Mucosa of descending colon (tissue), 3 donors: ENCODE measurements at regions not wholly inside any gene's neighbourhood (a gene's known extent, or its start where the extent isn't known, plus 50 kb on each side); places are given as distances from the start of the nearest gene placed in this dataset.

Source experiments
- ATAC-seq: fragments of 200-7000 bp; cut with Tn5 transposase; one replicate; pipeline ENCODE4 v1.9.1; 2020; ENCODE audit warnings: mild to moderate bottlenecking, moderate library complexity
- DNase-seq, 3 donors: peaks; one replicate each; pipeline ENCODE4 v3.0.0-alpha.2; 2020
- H3K36me3 ChIP-seq: fragments of 200-600 bp; one replicate; pipeline ENCODE4 v1.8.0; 2021; ENCODE audit warnings: low read depth, mild to moderate bottlenecking
- H3K4me1 ChIP-seq: fragments of 200-600 bp; one replicate; pipeline ENCODE4 v1.8.0; 2021; ENCODE audit warnings: low read depth, mild to moderate bottlenecking
- H3K4me3 ChIP-seq: fragments of 200-600 bp; one replicate; pipeline ENCODE4 v1.8.0; 2021; ENCODE audit warnings: mild to moderate bottlenecking
- H3K9me3 ChIP-seq: fragments of 200-600 bp; one replicate; pipeline ENCODE4 v1.8.0; 2021; ENCODE audit warnings: mild to moderate bottlenecking
- CTCF ChIP-seq: fragments of 200-600 bp; IDR thresholded peaks from one replicate; pipeline ENCODE4 v1.8.0; 2022; ENCODE audit warnings: antibody characterized with exemption, mild to moderate bottlenecking
- intact Hi-C, 2 donors: fragments of 100-400 bp; cut with DNase I in 1 of 2; cut with micrococcal nuclease in 1 of 2; formaldehyde crosslinking; loops; one replicate each; pipeline versions ENCODE4 v1.11.0 to v1.11.1; 2022; cut with DNase I, micrococcal nuclease
- donor health status: DM: no; HTN: no; CAD: no; lungs with moderate emphysema.
- donor health status: DM: no; HTN: no; CAD: no.
- donor health status: DM: no; HTN: yes; CAD: no.

GRCh38 chr20:62560162-62560561, 82.1 kb upstream of the SLCO4A1 start:
- no peaks in the 10 kb centered on the region for H3K4me1 ChIP-seq
- ATAC-seq = no peak

GRCh38 chr20:62561182-62561581, 81.1 kb upstream of the SLCO4A1 start:
- intact Hi-C loops = no loop called here
- H3K9me3 ChIP-seq = no peaks in the 10 kb centered on the region
- H3K36me3 ChIP-seq = no peaks in the 10 kb centered on the region
- no peak overlapping the region for H3K4me3 ChIP-seq
- ATAC-seq (no peak), DNase-seq (no peak)
- no peak for TF ChIP-seq CTCF
- no peaks in the 10 kb centered on the region for H3K4me1 ChIP-seq

More at GRCh38 chr20:62560162-62560561, 82.1 kb upstream of the SLCO4A1 start:
- Histone ChIP-seq H3K36me3 (no peaks in the 10 kb centered on the region), H3K4me3 (no peak overlapping the region), H3K9me3 (no peaks in the 10 kb centered on the region)
- intact Hi-C loops = no loop called here
- no peak for DNase-seq
- no peak for TF ChIP-seq CTCF

GRCh38 chr20:62561948-62562347, 80.4 kb upstream of the SLCO4A1 start:
- Histone ChIP-seq H3K36me3 (no peaks in the 10 kb centered on the region), H3K4me3 (no peak overlapping the region), H3K4me1 (no peaks in the 10 kb centered on the region), H3K9me3 (no peaks in the 10 kb centered on the region)
- ATAC-seq (no peak), DNase-seq (no peak)
- intact Hi-C loops = no loop called here
- TF ChIP-seq CTCF = no peak

- H3K4me3 ChIP-seq = no peak overlapping the region
- ATAC-seq (no peak), DNase-seq (no peak)
- H3K4me1 ChIP-seq = no peaks in the 10 kb centered on the region
- H3K9me3 ChIP-seq = no peaks in the 10 kb centered on the region
- intact Hi-C loops = no loop called here
- no peak for TF ChIP-seq CTCF
- no peaks in the 10 kb centered on the region for H3K36me3 ChIP-seq
These were observed 79.5 kb upstream of the SLCO4A1 start for GRCh38 chr20:62562831-62563230.

GRCh38 chr20:62563561-62563960, 78.7 kb upstream of the SLCO4A1 start:
- DNase-seq = no peak
- TF ChIP-seq CTCF = no peak
- intact Hi-C loops = no loop called here
- Histone ChIP-seq H3K36me3 (no peaks in the 10 kb centered on the region), H3K4me1 (no peaks in the 10 kb centered on the region), H3K4me3 (no peak overlapping the region), H3K9me3 (no peaks in the 10 kb centered on the region)
- ATAC-seq = no peak
